HG03045 (cell line): ENCODE measurements at regions not wholly inside any gene's neighbourhood (a gene's known extent, or its start where the extent isn't known, plus 50 kb on each side); places are given as distances from the start of the nearest gene placed in this dataset.
"Not testable (repeated sequence)": the region's sequence is repeated elsewhere in the genome, so short reads cannot be mapped to it uniquely, and the experiment has no call there.

Experiments
- ATAC-seq: cut with Tn5 transposase; IDR thresholded peaks from one replicate; pipeline ENCODE4 v1.9.1; 2021; ENCODE audit warnings: mild to moderate bottlenecking, moderate library complexity; ENCODE audit not compliant: unreplicated experiment

- ATAC-seq: not testable (repeated sequence)
Observed at GRCh38 chr5:122515210-122515609, 203.2 kb downstream of the SNCAIP start.

GRCh38 chr5:122515709-122516431 lies 203.8 kb downstream of the SNCAIP start:
- no peak for ATAC-seq

- ATAC-seq: no peak
Observed at GRCh38 chr5:122516432-122516743, 204.4 kb downstream of the SNCAIP start.

GRCh38 chr5:122517091-122517490 lies 205.1 kb downstream of the SNCAIP start:
- ATAC-seq: no peak

GRCh38 chr5:122523776-122524175 lies 211.7 kb downstream of the SNCAIP start:
- ATAC-seq: no peak

GRCh38 chr5:122527547-122527946 lies 215.5 kb downstream of the SNCAIP start:
- ATAC-seq: no peak

GRCh38 chr5:122532035-122532434 lies 220.0 kb downstream of the SNCAIP start:
- ATAC-seq: no peak

GRCh38 chr5:122533825-122534224 lies 221.8 kb downstream of the SNCAIP start:
- ATAC-seq: no peak

GRCh38 chr5:122534829-122535228 lies 222.8 kb downstream of the SNCAIP start:
- no peak for ATAC-seq

- ATAC-seq: no peak
Observed at GRCh38 chr5:122541388-122541787, 229.4 kb downstream of the SNCAIP start.

GRCh38 chr5:122545986-122546385 lies 228.9 kb upstream of the SNX2 start:
- ATAC-seq: no peak

- ATAC-seq: no peak
Observed at GRCh38 chr5:122547219-122547618, 227.7 kb upstream of the SNX2 start.

GRCh38 chr5:122547669-122548068 lies 227.2 kb upstream of the SNX2 start:
- no peak for ATAC-seq

GRCh38 chr5:122559676-122560075 lies 215.2 kb upstream of the SNX2 start:
- ATAC-seq: no peak

- no peak for ATAC-seq
Observed at GRCh38 chr5:122561209-122561608, 213.7 kb upstream of the SNX2 start.

- no peak for ATAC-seq
Observed at GRCh38 chr5:122565331-122565730, 209.5 kb upstream of the SNX2 start.

GRCh38 chr5:122576256-122577016 lies 198.4 kb upstream of the SNX2 start:
- no peak for ATAC-seq

GRCh38 chr5:122581629-122582028 lies 193.3 kb upstream of the SNX2 start:
- ATAC-seq: no peak

- no peak for ATAC-seq
Observed at GRCh38 chr5:122584411-122585300, 190.2 kb upstream of the SNX2 start.

GRCh38 chr5:122585371-122585770 lies 189.5 kb upstream of the SNX2 start:
- no peak for ATAC-seq

GRCh38 chr5:122586351-122586750 lies 188.5 kb upstream of the SNX2 start:
- no peak for ATAC-seq

- ATAC-seq: no peak
Observed at GRCh38 chr5:122591828-122592227, 183.1 kb upstream of the SNX2 start.
